Progenitor cell of endocrine pancreas (in vitro differentiated cells): ENCODE measurements at regions not wholly inside any gene's neighbourhood (a gene's known extent, or its start where the extent isn't known, plus 50 kb on each side); places are given as distances from the start of the nearest gene placed in this dataset.

ENCODE experiments used
- DNase-seq: peaks from one replicate; pipeline ENCODE4 v3.0.0; 2021; ENCODE audit warnings: low spot score; ENCODE audit not compliant: unreplicated experiment
- H3K27ac Mint-ChIP-seq: 2 replicates; pipeline ENCODE4 v1.8.0; 2021; ENCODE audit warnings: mild to moderate bottlenecking, moderate library complexity, mixed read lengths
- H3K27me3 Mint-ChIP-seq: 2 replicates; pipeline ENCODE4 v1.8.0; 2021; ENCODE audit warnings: mixed read lengths
- H3K36me3 Mint-ChIP-seq: 2 replicates; pipeline ENCODE4 v1.8.0; 2022; ENCODE audit warnings: mixed read lengths; ENCODE audit not compliant: insufficient read depth
- H3K4me1 Mint-ChIP-seq: 2 replicates; pipeline ENCODE4 v1.8.0; 2021; ENCODE audit warnings: low read depth, mixed read lengths
- H3K4me3 Mint-ChIP-seq: 2 replicates; pipeline ENCODE4 v1.8.0; 2021; ENCODE audit warnings: low read depth, mild to moderate bottlenecking, moderate library complexity, mixed read lengths
- H3K9me3 Mint-ChIP-seq: 2 replicates; pipeline ENCODE4 v1.8.0; 2021; ENCODE audit warnings: low read depth, mixed read lengths
- CTCF ChIP-seq: fragments of 200-600 bp; sonication (generic); IDR thresholded peaks from one replicate; pipeline ENCODE4 v1.5.0; 2021; ENCODE audit warnings: antibody characterized with exemption, mild to moderate bottlenecking; ENCODE audit not compliant: unreplicated experiment

- no peak for DNase-seq
- peaks cover 4% of the 10 kb centered on the region for H3K4me1 Mint-ChIP-seq
- H3K4me3 Mint-ChIP-seq = no peak overlapping the region
- H3K27ac Mint-ChIP-seq = peak overlapping the region; percentile 23
- H3K27me3 Mint-ChIP-seq = no peaks in the 10 kb centered on the region
- H3K36me3 Mint-ChIP-seq = no peaks in the 10 kb centered on the region
- no peak for TF ChIP-seq CTCF
- H3K9me3 Mint-ChIP-seq = no peaks in the 10 kb centered on the region
Observed at GRCh38 chr9:91055845-91056244, 254.2 kb downstream of the SYK start.

GRCh38 chr9:91056486-91056885, 254.9 kb downstream of the SYK start:
- H3K27me3 Mint-ChIP-seq = peaks cover 4% of the 10 kb centered on the region
- H3K4me1 Mint-ChIP-seq = peaks cover 4% of the 10 kb centered on the region
- no peak overlapping the region for H3K27ac Mint-ChIP-seq
- no peaks in the 10 kb centered on the region for H3K9me3 Mint-ChIP-seq
- H3K4me3 Mint-ChIP-seq = no peak overlapping the region
- H3K36me3 Mint-ChIP-seq = no peaks in the 10 kb centered on the region
- no peak for TF ChIP-seq CTCF
- DNase-seq = no peak

GRCh38 chr9:91056917-91057316, 255.3 kb downstream of the SYK start:
- H3K9me3 Mint-ChIP-seq = no peaks in the 10 kb centered on the region
- no peak overlapping the region for H3K27ac Mint-ChIP-seq
- H3K27me3 Mint-ChIP-seq = peaks cover 8% of the 10 kb centered on the region
- H3K4me1 Mint-ChIP-seq = peaks cover 4% of the 10 kb centered on the region
- H3K36me3 Mint-ChIP-seq = no peaks in the 10 kb centered on the region
- no peak overlapping the region for H3K4me3 Mint-ChIP-seq
- DNase-seq = no peak
- no peak for TF ChIP-seq CTCF

- TF ChIP-seq CTCF = no peak
- no peak overlapping the region for H3K4me3 Mint-ChIP-seq
- no peaks in the 10 kb centered on the region for H3K9me3 Mint-ChIP-seq
- peaks cover 8% of the 10 kb centered on the region for H3K27me3 Mint-ChIP-seq
- H3K27ac Mint-ChIP-seq = no peak overlapping the region
- H3K4me1 Mint-ChIP-seq = peaks cover 4% of the 10 kb centered on the region
- no peak for DNase-seq
- H3K36me3 Mint-ChIP-seq = no peaks in the 10 kb centered on the region
Observed at GRCh38 chr9:91059713-91060112, 258.1 kb downstream of the SYK start.

GRCh38 chr9:91060520-91061343, 259.1 kb downstream of the SYK start:
- H3K4me1 Mint-ChIP-seq = peaks cover 4% of the 10 kb centered on the region
- H3K27ac Mint-ChIP-seq = no peak overlapping the region
- H3K36me3 Mint-ChIP-seq = no peaks in the 10 kb centered on the region
- TF ChIP-seq CTCF = no peak
- DNase-seq = no peak
- no peak overlapping the region for H3K4me3 Mint-ChIP-seq
- no peaks in the 10 kb centered on the region for H3K9me3 Mint-ChIP-seq
- peaks cover 8% of the 10 kb centered on the region for H3K27me3 Mint-ChIP-seq
